Fibroblast of peridontal ligament (primary cell): ENCODE measurements at regions not wholly inside any gene's neighbourhood (a gene's known extent, or its start where the extent isn't known, plus 50 kb on each side); places are given as distances from the start of the nearest gene placed in this dataset.
A peak's percentile ranks its signal among the peaks of the same experiment; 100 is the strongest.

Source experiments
- DNase-seq: peaks from one replicate; pipeline ENCODE4 v3.0.0-alpha.2; 2010; ENCODE audit errors: extremely low read depth

GRCh38 chr15:95944661-95945255 is 385.7 kb upstream of the NR2F2 start:
- peak; percentile 74 for DNase-seq

- peak; percentile 11 for DNase-seq
Observed at GRCh38 chr15:95946241-95946640, 384.3 kb upstream of the NR2F2 start.

DNA sequence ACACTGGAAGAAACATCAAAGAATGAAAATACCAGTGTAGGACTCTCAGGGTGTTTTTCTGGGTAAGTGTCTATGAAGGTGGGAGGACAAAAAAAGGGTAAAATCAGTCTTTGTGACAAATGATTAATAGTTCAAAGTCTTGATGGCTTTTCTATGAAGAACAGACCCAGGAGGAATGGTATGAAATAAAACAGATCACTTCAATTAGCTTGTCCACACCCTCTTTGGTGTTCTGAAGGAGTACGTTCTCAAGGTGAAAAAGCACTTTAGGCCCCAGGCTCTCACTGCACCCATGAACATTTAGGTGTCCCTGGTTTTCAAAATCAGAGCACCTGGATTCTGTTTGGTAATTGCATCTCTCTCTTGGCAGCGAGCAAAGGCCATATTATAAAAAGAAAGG is 383.6 kb upstream of the NR2F2 start:
- DNase-seq, result no peak

DNA sequence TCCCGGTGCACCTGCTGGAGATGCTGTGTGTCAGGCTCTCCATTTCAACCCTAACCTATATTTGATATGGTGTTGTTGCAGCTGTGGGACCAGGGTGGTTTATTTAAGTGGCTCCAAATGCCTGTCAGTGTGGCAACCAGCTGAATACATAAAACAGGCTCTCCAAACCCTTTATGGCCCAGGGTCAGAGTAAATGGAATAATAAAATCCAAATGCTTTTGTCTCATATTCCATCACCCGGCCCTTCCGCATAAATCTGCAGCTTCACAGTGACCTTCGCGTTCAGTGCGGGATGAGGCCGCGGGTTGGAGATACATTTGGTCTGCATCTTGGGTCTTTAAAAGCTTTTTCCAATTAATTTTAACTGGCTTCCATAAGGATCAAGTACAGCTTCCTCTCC is 382.1 kb upstream of the NR2F2 start:
- DNase-seq, result no peak

DNA sequence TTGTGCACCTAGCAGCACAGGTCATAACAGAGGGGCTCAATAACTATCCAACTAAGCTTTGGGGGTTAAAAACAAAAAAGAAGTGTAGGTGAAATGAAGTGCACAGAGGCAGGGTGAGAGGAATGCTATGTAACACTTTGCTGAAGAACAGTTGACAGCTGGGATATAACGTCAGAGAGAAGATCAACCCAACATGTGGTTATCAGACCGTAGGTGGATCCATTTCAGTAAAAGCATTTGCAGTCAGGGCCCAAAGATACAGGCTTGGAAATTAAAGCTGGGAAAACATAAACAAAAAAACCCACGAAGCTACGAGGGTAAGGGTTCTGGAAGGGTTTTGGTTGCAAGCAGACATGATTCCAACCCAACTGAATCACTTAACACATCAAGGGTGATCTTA is 377.5 kb upstream of the NR2F2 start:
- peak; percentile 15 for DNase-seq

GRCh38 chr15:95957861-95958260 is 372.6 kb upstream of the NR2F2 start:
- no peak for DNase-seq

DNA sequence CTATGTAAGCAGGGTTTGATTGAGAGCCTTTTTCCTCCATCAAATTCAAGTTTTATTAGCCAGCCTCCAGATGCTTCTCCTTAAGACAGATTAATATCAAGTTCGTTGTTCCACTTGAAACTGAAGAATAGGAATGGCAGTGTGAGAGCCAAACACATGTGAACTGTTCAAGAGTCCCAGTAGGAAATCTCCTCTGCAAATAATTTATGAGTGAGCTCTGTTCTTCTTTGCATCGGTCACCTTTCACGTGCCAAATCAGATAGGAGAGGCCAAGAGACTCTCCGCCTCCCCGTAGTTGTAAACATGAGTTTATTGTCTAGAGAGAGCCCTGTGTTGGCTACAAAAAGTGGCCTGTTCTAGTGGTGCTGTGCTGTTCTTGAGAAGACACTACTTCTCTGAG is 372.1 kb upstream of the NR2F2 start:
- no peak for DNase-seq

- no peak for DNase-seq
Observed at GRCh38 chr15:95968856-95969255, 361.6 kb upstream of the NR2F2 start.

GRCh38 chr15:95970326-95970725 is 360.2 kb upstream of the NR2F2 start:
- no peak for DNase-seq

DNA sequence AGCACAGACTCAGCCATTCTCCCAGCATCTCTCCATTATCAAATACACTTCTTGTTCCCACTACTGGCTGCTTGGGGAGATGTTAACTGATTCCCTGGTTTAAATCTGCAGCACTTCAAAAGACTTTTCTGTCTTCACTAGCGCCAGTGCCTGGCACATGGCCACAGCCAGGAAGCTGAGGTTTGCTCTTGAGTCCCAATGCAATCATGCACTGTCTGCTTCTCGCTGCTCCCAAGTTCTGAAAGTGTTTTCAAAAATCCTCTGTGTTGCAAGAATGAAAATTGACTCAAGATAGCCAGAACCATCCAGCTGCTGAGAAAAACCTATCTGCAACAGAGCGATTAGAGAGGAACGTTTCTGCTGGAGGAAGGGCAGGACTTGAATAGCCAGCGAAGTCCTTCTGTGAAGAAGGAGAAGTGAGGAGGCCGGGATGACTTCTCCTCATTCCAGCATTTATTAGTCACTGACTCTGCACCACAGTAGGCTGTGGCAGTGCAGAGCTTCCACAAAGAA is 358.4 kb upstream of the NR2F2 start:
- DNase-seq, result peak; percentile 93

- no peak for DNase-seq
Observed at GRCh38 chr15:95972812-95973211, 357.7 kb upstream of the NR2F2 start.

- no peak for DNase-seq
Observed at GRCh38 chr15:95973566-95974256, 356.8 kb upstream of the NR2F2 start.

DNA sequence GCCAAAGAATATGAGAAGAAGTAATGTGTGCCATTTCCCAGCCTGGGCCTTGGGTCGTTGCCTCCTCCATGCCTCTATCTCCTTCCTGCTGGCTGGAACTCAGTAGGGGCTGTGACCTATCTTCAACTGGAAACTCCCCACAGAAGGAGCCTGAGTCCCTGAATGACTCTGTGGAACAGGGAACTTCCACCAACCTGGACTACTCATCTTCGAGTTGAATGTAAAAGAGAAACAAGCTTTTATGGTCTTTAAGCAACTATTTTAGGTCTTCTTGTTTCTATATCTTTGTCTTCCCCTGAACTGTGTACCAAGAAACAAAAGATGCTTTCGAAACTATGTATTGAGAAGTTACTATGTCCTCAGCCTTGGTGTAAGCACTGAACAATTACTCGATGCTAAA is 355.3 kb upstream of the NR2F2 start:
- no peak for DNase-seq

DNA sequence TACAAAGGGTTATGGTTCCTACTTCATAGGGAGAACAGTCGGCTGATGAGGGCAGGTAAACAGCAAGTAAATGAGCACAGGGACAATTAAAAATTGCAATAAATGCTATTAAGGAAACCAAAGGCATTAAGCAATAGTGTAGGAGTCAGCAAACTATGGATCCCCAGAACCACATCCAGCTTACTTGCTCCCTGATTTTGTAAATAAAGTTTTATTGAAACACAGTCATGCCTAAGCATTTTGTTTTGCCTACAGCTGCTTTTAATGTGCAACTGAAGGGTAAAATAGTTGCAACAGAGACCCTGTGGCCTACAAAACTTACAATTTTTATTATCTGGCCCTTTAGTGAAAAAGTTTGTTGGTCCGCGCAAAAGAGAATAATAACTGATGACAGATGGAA is 351.2 kb upstream of the NR2F2 start:
- no peak for DNase-seq

GRCh38 chr15:95981209-95981608 is 349.3 kb upstream of the NR2F2 start:
- DNase-seq, result no peak

DNA sequence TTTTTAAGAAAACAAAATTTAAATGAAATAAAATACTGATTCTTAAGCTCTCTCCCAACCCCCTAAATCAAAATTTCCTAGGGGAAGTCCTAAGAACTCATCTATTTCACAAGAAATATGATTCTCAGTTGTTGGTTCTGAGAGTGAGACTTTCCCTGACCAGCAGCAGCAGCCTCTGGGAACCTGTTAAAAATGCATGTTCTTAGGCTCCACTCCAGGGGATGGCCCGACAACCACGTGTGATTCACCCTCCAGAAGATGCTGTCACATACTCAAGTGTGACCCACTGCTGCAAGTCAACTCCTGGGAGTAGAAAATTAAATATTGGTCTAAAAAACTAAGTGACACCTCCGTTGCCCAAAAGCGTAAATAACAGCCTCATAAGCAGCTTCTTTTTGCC is 343.2 kb upstream of the NR2F2 start:
- DNase-seq, result no peak

DNA sequence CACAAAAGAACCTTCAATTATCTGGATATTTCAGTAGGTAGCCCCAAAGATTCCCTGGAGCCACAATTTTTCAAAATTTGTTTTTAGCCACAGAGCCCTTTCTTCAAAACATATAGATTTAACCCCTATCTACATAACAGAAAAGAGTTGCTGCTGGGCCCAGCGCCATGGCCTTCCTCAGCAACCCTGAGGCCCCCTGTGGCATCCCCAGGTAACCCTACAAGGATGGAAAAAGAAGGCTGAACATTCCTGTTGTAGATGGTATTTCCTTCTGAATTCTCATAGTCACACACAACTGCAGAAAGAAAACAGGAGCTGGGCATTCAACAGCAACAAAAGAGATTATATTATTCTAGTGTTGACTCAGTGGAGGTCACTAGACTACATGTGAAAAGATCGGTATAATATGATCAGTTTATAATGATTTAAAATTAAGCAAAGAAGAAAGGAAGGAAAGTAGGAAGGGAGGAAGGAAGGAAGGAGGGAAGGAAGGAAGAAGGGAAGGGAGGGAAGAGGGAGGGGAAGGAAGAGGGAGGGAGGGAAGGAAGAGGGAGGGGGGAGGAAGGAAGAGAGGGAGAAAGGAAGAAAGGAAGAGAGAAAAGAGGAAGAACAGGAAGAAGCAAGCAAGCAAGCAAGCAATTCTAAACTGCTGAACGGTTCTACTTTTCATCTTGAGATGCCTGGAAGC is 342.5 kb upstream of the NR2F2 start:
- DNase-seq, result no peak

DNA sequence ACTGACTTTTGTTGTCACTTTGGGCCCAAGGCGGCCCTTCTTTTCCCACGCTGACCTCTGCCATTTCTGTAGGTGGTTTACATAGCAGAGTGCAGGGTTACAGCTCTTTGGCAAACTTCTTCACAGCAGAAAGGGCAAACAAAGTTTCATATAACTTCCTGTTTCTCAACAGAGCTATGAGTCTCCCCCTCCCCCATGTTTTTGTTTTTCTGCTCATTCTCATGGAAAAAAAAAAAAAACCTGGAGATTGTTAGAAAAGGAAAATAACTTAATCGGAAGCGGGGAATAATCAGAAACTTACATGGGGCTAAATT is 342.0 kb upstream of the NR2F2 start:
- peak; percentile 54 for DNase-seq

DNA sequence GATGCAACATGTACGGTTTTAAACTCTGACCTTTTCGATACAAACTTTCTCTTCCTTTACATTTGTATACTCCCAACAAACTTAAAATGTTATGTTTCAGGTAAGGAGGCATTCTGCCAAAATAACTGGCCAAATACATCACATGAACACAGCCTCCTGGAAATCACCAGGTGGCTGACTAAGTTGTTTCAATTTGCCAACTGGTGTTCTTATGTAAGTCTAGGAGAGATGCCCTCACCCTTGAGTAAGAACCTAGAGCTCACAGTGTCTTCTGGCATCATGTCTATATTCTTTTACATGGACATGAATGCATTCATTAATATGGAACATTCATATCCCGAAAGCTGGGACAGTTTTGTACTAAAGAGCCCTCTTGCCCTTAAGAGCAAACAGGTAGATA is 341.1 kb upstream of the NR2F2 start:
- DNase-seq, result no peak

GRCh38 chr15:95990833-95991232 is 339.7 kb upstream of the NR2F2 start:
- DNase-seq, result peak; percentile 25

DNA sequence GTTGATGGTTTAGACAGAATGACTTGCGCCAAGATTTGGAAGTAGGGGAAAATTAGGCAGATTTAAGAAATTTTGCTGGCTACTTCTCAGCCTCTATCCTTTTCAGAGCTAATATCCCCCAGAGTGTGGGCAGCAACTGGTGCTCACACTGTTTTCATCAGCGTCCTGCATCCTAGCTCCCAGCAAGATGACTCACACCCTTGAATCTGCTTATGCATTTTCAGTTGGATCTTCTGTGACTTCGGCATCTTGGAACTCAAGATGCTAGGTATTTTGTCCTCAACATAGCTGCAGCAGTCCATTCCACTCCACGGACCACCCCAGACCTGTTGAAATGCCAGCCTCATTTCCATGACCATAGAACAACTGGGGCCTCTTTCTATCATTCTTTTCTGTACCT is 336.1 kb upstream of the NR2F2 start:
- peak; percentile 63 for DNase-seq

DNA sequence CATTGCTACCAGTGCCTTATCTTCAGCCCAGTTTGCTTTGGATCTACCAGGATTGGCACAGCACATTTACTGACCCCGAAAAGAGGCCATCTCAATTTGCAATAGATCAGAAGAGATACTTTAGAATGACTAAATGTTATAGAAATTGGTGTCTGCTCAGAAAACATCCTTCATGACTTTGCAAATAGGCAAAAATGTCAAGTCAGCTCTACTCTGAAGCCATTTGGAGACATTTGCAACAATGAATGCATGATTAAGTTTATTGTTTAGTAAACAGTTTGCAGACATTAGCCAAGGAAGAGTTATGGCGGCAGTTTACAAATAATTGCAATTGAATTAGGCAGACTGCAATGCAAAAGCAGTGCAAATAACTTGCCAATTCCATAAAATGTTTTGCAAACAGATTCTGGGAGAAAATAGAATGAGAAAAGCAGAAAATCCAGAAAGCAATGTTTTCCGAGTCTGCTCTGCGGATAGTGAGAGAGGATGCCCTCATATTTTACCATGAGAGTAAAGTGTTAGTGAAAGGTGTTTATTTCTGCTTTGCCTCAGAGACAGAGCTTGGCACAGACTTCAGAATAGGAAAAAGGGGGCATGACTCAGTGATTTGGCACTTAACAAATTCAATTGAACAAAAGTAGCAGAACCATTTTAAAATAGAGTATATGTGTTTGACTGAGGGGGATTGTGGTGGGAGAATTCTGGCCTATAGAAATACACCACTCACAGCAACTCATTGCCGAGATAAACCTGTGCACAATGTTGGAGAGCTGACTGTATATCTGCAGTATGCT is 334.9 kb upstream of the NR2F2 start:
- DNase-seq, result peak; percentile 37
